ENCODE measurements at regions not wholly inside any gene's neighbourhood (a gene's known extent, or its start where the extent isn't known, plus 50 kb on each side); places are given as distances from the start of the nearest gene placed in this dataset.

DNA sequence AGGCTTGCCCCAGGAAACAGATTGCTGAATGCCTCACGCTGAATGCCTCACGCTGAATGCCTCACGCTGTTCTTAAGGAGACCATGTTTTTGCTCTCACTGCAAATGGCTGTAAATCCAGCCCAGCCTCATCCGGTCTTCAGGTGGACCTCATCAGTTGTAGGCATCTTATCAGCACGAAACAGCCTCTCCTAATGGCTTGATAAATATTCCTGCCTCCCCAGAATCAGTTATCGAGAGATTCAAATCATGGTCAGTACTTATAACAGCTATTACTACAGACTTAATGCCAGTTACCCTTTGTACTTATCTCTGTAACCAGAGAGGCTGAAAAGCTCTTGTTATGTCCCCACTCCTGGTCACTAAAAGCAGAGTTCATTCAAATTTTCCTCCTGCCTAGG is 290.6 kb downstream of the FZD1 start:
- H3K9me3 ChIP-seq (ENCODE audit: control insufficient read depth, insufficient read depth, low read length): no peaks in the 10 kb centered on the region
- H4K20me1 ChIP-seq (ENCODE audit: control insufficient read depth, insufficient read depth, low read depth, low read length): no peaks in the 10 kb centered on the region
- TF ChIP-seq CTCF (IDR thresholded peaks at IDR 0.05; ENCODE audit: low read depth, low read length, poor library complexity, severe bottlenecking) (no peak), EZH2phosphoT487 (IDR thresholded peaks at IDR 0.05; ENCODE audit: borderline replicate concordance, low read length) (no peak)
- no peaks in the 10 kb centered on the region for H3K79me2 ChIP-seq (ENCODE audit: control insufficient read depth, low read length)
- no peaks in the 10 kb centered on the region for H3K4me1 ChIP-seq (ENCODE audit: control insufficient read depth, low read length)
- no peaks in the 10 kb centered on the region for H3F3A ChIP-seq (ENCODE audit: control insufficient read depth, insufficient read depth)
- no peak overlapping the region for H3K4me3 ChIP-seq (ENCODE audit: low read length)
- H3K27ac ChIP-seq (ENCODE audit: low read depth, low read length): no peak overlapping the region
- peaks cover 8% of the 10 kb centered on the region; the same call in 1 of the 2 replicates for H3K27me3 ChIP-seq (ENCODE audit: control insufficient read depth, low read length)
- H3K36me3 ChIP-seq (ENCODE audit: control insufficient read depth, low read length): no peaks in the 10 kb centered on the region
- H3K4me2 ChIP-seq (ENCODE audit: low read length): no peak overlapping the region
- H3K9me2 ChIP-seq (replicated peaks; ENCODE audit: control insufficient read depth, low read length): no peaks in the 10 kb centered on the region

DNA sequence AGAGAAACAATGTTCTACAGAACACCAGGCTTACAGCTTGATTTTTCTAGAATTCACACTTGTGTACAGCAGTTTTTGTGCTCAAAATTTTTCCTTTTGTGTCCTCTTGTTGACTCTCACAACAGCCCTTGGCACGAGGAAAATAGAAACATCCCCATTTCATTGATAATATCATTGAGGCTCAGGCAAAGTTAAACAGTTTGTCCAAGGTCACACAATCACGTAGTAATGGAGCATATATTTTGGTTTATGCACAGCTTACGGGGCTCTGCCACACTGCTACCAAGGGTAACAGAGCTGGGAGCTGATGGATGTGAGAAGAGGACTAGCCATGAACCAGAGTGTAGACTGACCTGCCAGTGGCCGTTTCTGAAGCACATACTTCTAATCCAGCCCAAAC is 292.0 kb downstream of the FZD1 start:
- H3F3A ChIP-seq (ENCODE audit: control insufficient read depth, insufficient read depth): no peaks in the 10 kb centered on the region
- H3K9me3 ChIP-seq (ENCODE audit: control insufficient read depth, insufficient read depth, low read length): no peaks in the 10 kb centered on the region
- TF ChIP-seq CTCF (IDR thresholded peaks at IDR 0.05; ENCODE audit: low read depth, low read length, poor library complexity, severe bottlenecking): no peak
- no peak for TF ChIP-seq EZH2phosphoT487 (IDR thresholded peaks at IDR 0.05; ENCODE audit: borderline replicate concordance, low read length)

GRCh38 chr7:91556956-91557650 is 292.9 kb downstream of the FZD1 start:
- no peaks in the 10 kb centered on the region for H4K20me1 ChIP-seq (ENCODE audit: control insufficient read depth, insufficient read depth, low read depth, low read length)
- no peaks in the 10 kb centered on the region for H3K36me3 ChIP-seq (ENCODE audit: control insufficient read depth, low read length)
- no peaks in the 10 kb centered on the region for H3K79me2 ChIP-seq (ENCODE audit: control insufficient read depth, low read length)
- no peaks in the 10 kb centered on the region for H3K9me2 ChIP-seq (replicated peaks; ENCODE audit: control insufficient read depth, low read length)
- H3K4me2 ChIP-seq (ENCODE audit: low read length): no peak overlapping the region
- TF ChIP-seq CTCF (IDR thresholded peaks at IDR 0.05; ENCODE audit: low read depth, low read length, poor library complexity, severe bottlenecking): no peak
- no peak for TF ChIP-seq EZH2phosphoT487 (IDR thresholded peaks at IDR 0.05; ENCODE audit: borderline replicate concordance, low read length)
- no peaks in the 10 kb centered on the region for H3K4me1 ChIP-seq (ENCODE audit: control insufficient read depth, low read length)
- H3K27me3 ChIP-seq (ENCODE audit: control insufficient read depth, low read length): no peaks in the 10 kb centered on the region
- no peak overlapping the region for H3K27ac ChIP-seq (ENCODE audit: low read depth, low read length)
- H3K4me3 ChIP-seq (ENCODE audit: low read length): no peak overlapping the region
- H3K9me3 ChIP-seq (ENCODE audit: control insufficient read depth, insufficient read depth, low read length): no peaks in the 10 kb centered on the region
- no peaks in the 10 kb centered on the region for H3F3A ChIP-seq (ENCODE audit: control insufficient read depth, insufficient read depth)

More for the DNA sequence above, 292.0 kb downstream of the FZD1 start:
- Histone ChIP-seq H3K9me2 (replicated peaks; ENCODE audit: control insufficient read depth, low read length) (no peaks in the 10 kb centered on the region), H4K20me1 (ENCODE audit: control insufficient read depth, insufficient read depth, low read depth, low read length) (no peaks in the 10 kb centered on the region), H3K4me2 (ENCODE audit: low read length) (no peak overlapping the region), H3K36me3 (ENCODE audit: control insufficient read depth, low read length) (no peaks in the 10 kb centered on the region), H3K79me2 (ENCODE audit: control insufficient read depth, low read length) (no peaks in the 10 kb centered on the region), H3K4me1 (ENCODE audit: control insufficient read depth, low read length) (no peaks in the 10 kb centered on the region), H3K4me3 (ENCODE audit: low read length) (no peak overlapping the region), H3K27ac (ENCODE audit: low read depth, low read length) (no peak overlapping the region), H3K27me3 (ENCODE audit: control insufficient read depth, low read length) (peaks cover under 1% of the 10 kb centered on the region; the same call in 1 of the 2 replicates)

Data from DOHH2 (cell line).